ENCODE measurements at regions not wholly inside any gene's neighbourhood (a gene's known extent, or its start where the extent isn't known, plus 50 kb on each side); places are given as distances from the start of the nearest gene placed in this dataset.

- TF ChIP-seq E2F1 (CRISPR knock-in tag; IDR thresholded peaks at IDR 0.05): no peak
Measured at GRCh38 chr6:126939784-126940183, 178.7 kb upstream of the RSPO3 start (continued).

DNA sequence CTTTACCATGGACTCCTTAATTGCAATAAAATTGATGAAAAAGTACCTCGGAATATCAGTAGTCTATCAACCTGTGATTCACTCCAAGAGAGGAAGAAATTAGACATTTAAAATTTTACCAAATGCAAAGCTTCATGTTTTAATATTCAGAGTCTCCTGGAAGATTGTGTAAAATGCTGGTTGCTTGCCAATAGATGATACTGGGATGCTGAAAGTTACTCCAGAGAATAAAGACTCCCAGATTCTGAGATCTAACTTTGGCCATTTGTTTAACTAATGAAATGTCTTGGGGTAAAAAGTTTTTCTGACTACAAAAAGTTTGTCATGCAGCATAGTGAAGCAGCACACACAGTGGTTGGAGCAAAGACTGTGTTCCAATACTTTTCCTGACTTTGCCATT is 176.7 kb upstream of the RSPO3 start:
- ChIA-PET CTCF (no interaction called here), POLR2A (no interaction called here)
- ATAC-seq (no peak), DNase-seq (ENCODE audit: low spot score) (no peak)
- TF ChIP-seq CDX4 (CRISPR knock-in tag; IDR thresholded peaks at IDR 0.05; ENCODE audit: borderline replicate concordance) (no peak), PRDM15 (CRISPR knock-in tag; IDR thresholded peaks at IDR 0.05) (no peak), GTF2I (CRISPR knock-in tag; conservative IDR thresholded peaks at IDR 0.05) (no peak), TCF7 (CRISPR knock-in tag; IDR thresholded peaks at IDR 0.05; ENCODE audit: low read depth) (no peak), NR1H2 (CRISPR knock-in tag; IDR thresholded peaks at IDR 0.05) (no peak), NR3C1 (CRISPR knock-in tag; conservative IDR thresholded peaks at IDR 0.05; ENCODE audit: low read depth) (no peak), AFF4 (CRISPR knock-in tag; IDR thresholded peaks at IDR 0.05; ENCODE audit: borderline replicate concordance) (no peak), PRRX2 (CRISPR knock-in tag; IDR thresholded peaks at IDR 0.05) (no peak), MYBL2 (CRISPR knock-in tag; IDR thresholded peaks at IDR 0.05) (no peak), ZNF396 (CRISPR knock-in tag; IDR thresholded peaks at IDR 0.05; ENCODE audit: borderline replicate concordance) (no peak), ESRRA (CRISPR knock-in tag; IDR thresholded peaks at IDR 0.05; ENCODE audit: borderline replicate concordance) (no peak), CBFB (CRISPR knock-in tag; IDR thresholded peaks at IDR 0.05; ENCODE audit: low read depth) (no peak), NR2C2 (CRISPR knock-in tag; IDR thresholded peaks at IDR 0.05) (no peak)
- TF ChIP-seq, protein P1, sequence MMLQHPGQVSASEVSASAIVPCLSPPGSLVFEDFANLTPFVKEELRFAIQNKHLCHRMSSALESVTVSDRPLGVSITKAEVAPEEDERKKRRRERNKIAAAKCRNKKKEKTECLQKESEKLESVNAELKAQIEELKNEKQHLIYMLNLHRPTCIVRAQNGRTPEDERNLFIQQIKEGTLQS (CRISPR knock-in tag; conservative IDR thresholded peaks at IDR 0.05): no peak
- TF ChIP-seq, protein P2, sequence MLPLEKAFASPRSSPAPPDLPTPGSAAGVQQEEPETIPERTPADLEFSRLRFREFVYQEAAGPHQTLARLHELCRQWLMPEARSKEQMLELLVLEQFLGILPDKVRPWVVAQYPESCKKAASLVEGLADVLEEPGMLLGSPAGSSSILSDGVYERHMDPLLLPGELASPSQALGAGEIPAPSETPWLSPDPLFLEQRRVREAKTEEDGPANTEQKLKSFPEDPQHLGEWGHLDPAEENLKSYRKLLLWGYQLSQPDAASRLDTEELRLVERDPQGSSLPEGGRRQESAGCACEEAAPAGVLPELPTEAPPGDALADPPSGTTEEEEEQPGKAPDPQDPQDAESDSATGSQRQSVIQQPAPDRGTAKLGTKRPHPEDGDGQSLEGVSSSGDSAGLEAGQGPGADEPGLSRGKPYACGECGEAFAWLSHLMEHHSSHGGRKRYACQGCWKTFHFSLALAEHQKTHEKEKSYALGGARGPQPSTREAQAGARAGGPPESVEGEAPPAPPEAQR (CRISPR knock-in tag; IDR thresholded peaks at IDR 0.05): no peak
- TF ChIP-seq, protein P3, sequence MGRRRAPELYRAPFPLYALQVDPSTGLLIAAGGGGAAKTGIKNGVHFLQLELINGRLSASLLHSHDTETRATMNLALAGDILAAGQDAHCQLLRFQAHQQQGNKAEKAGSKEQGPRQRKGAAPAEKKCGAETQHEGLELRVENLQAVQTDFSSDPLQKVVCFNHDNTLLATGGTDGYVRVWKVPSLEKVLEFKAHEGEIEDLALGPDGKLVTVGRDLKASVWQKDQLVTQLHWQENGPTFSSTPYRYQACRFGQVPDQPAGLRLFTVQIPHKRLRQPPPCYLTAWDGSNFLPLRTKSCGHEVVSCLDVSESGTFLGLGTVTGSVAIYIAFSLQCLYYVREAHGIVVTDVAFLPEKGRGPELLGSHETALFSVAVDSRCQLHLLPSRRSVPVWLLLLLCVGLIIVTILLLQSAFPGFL (CRISPR knock-in tag; IDR thresholded peaks at IDR 0.05; ENCODE audit: borderline replicate concordance): no peak
- TF ChIP-seq, protein P4, sequence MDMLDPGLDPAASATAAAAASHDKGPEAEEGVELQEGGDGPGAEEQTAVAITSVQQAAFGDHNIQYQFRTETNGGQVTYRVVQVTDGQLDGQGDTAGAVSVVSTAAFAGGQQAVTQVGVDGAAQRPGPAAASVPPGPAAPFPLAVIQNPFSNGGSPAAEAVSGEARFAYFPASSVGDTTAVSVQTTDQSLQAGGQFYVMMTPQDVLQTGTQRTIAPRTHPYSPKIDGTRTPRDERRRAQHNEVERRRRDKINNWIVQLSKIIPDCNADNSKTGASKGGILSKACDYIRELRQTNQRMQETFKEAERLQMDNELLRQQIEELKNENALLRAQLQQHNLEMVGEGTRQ (CRISPR knock-in tag; IDR thresholded peaks at IDR 0.05): no peak
- TF ChIP-seq, protein P5, sequence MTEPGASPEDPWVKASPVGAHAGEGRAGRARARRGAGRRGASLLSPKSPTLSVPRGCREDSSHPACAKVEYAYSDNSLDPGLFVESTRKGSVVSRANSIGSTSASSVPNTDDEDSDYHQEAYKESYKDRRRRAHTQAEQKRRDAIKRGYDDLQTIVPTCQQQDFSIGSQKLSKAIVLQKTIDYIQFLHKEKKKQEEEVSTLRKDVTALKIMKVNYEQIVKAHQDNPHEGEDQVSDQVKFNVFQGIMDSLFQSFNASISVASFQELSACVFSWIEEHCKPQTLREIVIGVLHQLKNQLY (CRISPR knock-in tag; IDR thresholded peaks at IDR 0.05): no peak
- no peaks in the 10 kb centered on the region for H3K9me3 Mint-ChIP-seq
- H3K27ac Mint-ChIP-seq: no peak overlapping the region
- no peaks in the 10 kb centered on the region for H3K36me3 Mint-ChIP-seq
- H3K4me3 Mint-ChIP-seq: no peak overlapping the region
- H3K27me3 Mint-ChIP-seq (ENCODE audit: low read depth): no peaks in the 10 kb centered on the region
- no peaks in the 10 kb centered on the region for H3K4me1 Mint-ChIP-seq

All from WTC11 (cell line).